ENCODE measurements at regions not wholly inside any gene's neighbourhood (a gene's known extent, or its start where the extent isn't known, plus 50 kb on each side); places are given as distances from the start of the nearest gene placed in this dataset.

DNA sequence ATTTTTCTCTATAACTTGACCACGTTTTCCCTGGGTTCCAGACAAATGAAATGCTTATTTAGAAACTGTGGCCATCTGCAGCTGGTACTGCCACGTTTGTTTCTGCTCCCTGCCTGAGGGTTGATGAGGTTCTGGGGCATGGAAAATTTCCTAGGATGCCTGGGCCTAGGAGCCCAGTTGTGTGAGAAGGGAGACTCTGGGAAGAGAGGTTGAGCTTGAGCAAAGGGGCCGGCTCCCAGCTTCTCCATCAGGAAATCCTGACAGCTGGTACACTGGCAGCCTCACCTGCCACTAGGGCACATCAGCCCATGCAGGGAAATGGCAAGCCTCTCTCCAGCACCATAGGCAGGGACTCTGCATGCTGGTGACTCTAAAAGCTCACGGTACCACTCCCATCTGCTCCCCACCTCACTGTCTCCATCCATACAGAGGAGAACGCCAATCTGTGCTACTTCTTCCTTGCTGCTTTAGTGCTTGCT, 165.4 kb upstream of the PPP2R3A start:
- DNase-seq (ENCODE audit: low spot score) = no peak

DNA sequence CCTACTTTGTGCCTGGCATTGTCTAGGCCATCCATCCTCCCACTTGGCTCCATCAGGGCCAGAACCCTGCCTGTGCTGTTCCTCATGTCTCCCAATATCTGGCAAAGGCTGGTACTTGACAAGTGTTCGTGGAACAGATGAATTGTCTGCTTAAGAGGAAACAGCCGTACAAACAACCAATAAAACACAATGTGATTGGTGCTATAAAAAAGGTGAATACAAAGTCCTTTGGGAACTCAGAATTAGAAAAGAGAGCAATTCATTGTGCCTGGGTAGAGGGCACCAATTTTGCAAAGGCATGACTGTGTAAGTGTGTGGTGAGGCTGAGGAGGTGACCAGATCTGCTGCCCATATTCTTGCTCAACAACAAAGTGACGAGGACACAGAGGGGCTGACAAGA, 164.5 kb upstream of the PPP2R3A start:
- DNase-seq (ENCODE audit: low spot score) = no peak

DNA sequence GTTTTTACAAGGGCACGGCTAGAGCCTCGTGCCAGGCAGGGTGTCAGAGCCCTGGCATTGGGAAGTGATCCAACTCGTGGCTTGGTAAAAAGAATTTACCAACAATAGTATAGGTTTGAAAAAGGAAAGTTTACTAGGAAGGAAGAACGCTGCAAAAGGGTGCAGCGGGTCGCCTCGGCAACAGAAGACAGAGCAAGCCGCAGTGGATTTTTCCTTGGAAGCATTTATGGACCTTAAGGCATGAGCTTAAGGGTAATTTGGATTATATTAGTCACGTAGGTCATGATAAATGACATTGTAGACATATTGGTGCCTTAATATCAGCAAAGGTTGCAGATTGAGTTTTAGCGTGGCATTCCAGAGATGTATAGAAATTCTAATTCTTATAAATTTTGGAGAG, 163.4 kb upstream of the PPP2R3A start:
- DNase-seq (ENCODE audit: low spot score) = no peak

DNA sequence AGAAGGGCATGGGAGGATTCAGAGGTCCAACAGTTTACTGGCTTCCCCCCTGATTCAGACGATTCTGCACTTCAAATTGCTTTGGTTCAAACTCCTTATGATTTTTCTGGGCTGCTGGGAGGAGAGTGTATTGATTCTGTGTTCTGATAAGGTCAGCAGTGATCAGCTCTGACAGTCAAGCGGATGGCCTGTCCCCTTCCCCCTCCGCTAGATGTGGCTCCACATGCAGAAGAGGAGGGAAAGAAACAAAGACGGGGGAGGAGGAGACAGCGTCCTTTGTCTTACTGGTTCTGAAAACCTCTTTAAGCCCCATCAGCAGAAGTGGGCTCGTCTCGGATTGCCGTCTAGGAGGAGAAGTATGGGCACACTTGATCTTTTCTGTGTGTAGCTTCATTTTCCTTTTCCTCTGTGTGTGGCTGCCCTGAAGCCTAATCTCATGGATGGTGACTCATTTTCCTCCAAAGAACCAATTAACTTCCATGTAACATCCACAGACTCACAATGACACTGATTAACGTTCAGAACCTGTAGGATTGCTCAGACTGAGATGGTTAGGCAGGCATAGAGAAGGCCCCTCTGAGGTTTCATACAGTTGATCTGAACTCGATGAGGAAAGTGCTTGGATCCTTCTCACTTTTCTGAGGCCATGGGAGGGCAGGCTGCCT, 162.4 kb upstream of the PPP2R3A start:
- DNase-seq (ENCODE audit: low spot score) = peak; percentile 28

DNA sequence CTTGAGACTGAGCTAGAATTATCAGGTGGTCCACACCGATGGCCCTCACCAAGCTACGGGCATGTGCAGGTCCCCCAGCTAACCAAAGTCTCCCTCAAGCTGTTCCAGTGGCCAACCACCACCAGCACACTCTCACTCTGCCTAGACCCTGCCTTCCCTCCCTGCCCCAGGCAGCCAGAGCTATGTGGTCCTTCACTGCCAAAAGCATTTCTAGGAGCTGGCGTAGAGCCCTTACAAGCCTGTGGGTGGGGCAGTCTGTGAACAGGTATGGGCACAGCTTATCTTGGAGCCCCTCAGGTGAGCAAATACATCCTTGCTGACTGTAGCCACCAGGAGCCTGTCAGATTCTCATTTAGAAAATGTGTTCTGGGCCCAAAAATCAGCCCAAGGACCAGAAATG, 159.8 kb upstream of the PPP2R3A start:
- DNase-seq (ENCODE audit: low spot score) = no peak

DNA sequence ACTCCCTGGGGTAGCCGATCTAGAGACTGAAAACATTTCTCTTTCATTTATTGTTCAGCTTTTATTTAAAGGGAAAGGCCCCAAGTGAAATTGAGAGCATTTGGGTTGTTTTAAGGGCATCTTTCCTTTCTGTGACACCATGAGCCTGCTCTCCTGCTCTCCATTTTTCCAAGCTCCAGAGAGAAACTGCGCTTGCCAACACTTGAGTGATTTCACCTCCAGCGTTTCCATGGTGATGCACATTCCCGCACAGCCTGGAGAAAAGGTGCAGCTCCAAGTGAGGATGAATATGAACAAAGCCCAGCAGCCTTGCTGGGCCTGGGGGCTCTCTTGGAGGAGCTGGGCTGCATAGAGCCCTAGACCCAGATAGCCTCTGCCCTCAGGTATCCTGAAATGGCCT, 159.2 kb upstream of the PPP2R3A start:
- no peak for DNase-seq (ENCODE audit: low spot score)

DNA sequence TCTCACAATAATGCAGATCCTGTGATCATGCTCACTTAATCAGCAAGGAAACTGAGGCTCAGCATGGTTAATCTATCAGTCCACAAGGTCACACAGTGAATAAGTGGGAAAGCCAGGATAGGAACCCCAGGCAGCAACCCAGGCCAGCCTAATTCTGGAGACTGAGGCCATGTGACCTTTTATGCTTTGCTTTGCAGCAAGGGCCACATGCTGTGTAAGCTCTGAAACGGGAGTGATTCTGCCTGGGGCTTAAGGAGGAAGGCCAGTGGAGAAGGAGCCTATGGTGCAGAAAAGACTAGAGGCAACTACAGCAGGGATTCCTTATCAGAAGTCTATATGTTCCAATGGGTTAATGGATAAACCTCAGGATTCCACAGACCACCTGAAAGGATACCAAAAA, 157.6 kb upstream of the PPP2R3A start:
- no peak for DNase-seq (ENCODE audit: low spot score)

DNA sequence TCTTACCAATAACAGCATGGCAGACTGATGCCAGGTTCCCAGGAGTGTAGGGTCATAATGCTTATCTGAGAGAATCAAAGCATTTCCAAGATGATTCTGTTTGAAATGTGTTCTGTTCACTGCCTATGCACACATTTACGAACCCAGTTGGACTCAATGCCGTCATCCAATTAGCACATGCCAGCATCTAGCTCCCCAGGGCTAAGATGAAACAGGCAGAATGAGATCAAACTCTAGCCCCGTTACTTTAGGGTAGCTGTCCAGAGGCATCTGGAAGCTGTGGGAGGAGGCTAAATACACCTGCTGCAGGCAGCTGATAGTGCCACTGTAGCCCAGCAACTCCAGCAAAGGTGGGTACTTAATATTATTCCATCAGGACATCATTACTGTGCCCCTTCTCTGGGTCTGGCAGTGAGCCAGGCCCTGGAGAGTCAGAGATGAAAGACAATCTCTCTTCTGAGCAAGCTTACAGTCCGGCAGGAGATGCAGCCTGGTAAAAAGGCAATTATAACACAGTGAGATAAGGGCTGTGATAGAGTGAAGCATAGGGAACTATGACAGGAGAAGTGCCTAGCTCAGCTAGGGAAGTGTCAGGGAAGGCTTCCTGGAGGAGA, 156.4 kb upstream of the PPP2R3A start:
- DNase-seq (ENCODE audit: low spot score) = no peak

DNA sequence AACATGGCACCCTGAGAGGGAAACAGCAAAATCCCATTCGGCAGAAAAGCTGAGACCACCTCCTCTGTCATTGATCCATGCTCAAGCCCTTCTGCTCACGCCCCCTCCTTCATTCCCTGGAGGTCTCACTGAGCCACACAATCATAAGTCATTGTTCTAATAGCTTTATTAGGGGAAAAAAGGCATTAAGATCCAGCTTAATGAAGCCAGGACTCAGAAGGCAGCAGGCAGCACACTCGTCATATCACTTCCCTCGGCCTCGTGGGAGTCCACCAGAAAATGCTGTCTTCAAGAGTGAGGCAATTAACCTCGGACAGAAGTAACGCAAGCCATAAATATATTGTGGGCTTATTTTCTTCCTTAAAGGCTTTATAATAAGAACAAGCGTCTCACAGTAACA, 153.9 kb upstream of the PPP2R3A start:
- DNase-seq (ENCODE audit: low spot score) = no peak

DNA sequence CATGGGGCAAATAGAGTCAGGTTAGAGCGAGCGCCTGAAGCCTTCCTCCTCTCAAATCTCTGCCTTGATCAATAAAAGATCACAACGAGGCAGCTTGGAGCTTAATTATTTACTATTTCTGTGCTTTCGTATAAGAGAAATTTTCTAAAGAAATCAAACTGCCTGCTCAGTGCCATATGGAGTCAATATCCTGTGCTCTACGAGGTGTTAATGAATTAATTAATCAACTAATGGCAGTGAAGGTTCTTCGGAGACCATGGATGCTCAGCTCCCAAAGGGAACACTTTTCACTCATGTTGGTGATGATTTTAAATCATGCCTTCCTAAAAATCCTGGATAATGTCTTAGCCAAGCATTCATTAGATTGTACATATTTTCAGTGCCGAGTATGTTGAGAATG, 153.5 kb upstream of the PPP2R3A start:
- no peak for DNase-seq (ENCODE audit: low spot score)

DNA sequence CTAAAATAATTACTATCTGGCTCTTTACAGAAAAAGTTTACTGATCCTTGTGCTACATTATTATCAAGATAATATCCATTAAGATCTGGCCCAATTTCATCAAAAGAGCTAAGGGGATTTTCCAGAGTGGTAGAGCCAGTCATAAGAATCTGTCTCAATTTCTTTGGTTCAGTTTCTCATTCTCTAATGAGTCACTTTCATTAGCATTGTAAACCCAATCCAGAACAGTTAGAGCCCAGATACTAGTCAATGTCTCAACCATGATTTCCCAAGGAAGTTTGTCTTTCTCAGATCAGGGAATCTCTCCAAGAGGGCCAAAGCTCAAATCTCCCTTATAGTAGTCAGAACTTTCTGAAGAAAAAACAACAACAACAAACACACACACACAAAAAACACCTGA, 131.1 kb upstream of the PPP2R3A start:
- no peak for DNase-seq (ENCODE audit: low spot score)

DNA sequence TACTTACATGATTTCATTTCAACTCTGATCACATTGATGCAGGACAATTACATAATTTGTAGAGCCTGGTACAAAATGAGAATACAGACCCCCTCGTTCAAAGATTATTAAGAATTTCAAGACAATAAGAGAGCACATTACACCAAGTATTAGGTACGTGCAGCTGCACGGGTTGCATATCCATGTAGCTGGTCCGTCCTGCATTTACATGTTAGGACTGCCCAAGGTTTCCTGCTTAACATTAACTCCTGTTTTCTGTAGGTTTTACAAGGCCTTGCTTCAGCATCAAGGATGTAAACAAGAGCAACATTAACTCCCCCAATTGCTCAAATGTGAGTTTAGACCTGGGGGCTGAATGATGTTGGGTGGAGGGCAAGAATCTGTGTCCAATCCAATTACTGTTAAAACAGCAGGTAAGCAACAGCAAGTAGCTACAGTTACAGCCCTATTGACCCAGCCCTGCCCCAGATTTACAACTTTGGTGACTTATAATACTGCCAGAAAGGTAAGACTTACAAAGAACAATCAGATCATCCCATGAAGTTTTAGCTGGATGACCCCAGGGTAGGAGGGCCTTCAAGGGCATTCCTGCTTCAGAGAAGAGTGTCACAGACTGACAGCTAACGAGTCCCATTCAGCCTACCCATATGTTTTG, 127.4 kb upstream of the PPP2R3A start:
- no peak for DNase-seq (ENCODE audit: low spot score)

DNA sequence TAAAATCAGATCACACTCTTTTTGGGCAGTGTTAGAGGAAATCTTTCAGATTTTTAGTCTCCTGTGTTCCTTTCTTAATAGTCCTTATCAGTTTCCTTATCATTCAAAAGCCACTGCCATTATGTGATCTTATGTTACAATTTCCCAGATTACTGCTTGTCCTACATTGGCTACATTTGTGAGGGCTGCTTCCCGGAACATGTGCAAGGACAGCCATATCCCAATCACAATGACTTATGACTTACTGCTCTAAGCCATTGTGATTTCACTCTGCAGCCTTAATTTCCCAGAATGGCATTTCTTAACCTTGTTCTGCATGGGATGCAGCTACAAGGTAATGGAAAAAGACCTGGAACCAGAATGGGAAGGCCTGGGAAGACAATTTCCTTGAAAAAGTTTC, 125.1 kb upstream of the PPP2R3A start:
- no peak for DNase-seq (ENCODE audit: low spot score)

DNA sequence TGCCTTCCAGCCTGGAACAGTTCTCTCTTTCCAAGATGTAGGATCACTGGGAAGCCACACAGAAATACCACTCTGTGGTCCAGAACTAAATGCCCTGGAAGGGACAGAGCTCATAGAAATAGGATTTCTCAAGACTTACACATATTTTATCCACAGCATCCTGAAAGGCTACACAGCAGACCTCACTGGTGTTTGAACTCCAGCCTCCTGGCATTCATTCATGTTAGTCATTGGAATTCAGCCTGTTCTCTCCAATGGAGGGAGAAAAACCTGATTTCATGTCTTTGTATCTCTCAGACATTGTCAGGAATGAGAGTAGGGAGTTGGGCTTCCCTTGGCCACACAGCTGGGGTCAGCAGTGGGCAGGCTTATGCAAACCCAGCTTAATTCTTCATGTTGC, 121.1 kb upstream of the PPP2R3A start:
- DNase-seq (ENCODE audit: low spot score) = no peak

DNA sequence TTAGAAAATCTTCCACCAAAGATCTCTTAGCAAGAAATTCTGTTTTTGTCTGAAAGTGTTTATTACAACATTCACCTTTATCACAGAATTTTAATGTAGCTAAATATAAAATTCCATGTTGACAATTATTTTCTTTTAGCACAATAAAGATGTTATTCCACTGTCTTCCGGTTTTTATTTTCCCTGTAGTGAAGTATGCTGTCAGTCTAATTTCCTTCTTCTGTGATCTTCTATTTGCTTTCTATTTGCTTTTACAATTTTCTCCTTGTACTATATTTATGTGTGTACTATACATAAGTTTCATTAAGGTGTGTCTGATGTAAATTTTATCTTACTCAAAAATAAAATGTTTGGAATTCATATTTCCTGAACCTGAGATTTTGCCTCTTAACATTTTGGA, 117.5 kb upstream of the PPP2R3A start:
- no peak for DNase-seq (ENCODE audit: low spot score)

DNA sequence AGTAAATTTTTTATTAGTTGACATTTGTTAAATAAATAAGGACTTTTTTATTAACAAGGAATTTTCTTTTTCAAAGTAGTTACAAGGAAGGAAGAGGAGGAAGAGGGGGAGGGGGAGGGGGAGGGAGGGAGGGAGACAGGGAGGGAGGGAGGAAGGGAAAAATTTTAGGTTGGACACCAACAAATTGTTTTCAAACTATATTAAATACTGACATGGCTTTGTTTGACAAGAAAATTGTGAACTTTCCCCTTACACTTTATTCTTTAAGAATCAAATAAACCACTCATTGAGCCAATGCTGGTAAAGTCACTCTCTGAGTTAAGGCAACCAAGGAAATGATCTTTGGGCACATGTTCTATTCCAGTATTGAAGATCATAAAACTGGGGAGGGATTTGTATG, 115.7 kb upstream of the PPP2R3A start:
- DNase-seq (ENCODE audit: low spot score) = no peak

DNA sequence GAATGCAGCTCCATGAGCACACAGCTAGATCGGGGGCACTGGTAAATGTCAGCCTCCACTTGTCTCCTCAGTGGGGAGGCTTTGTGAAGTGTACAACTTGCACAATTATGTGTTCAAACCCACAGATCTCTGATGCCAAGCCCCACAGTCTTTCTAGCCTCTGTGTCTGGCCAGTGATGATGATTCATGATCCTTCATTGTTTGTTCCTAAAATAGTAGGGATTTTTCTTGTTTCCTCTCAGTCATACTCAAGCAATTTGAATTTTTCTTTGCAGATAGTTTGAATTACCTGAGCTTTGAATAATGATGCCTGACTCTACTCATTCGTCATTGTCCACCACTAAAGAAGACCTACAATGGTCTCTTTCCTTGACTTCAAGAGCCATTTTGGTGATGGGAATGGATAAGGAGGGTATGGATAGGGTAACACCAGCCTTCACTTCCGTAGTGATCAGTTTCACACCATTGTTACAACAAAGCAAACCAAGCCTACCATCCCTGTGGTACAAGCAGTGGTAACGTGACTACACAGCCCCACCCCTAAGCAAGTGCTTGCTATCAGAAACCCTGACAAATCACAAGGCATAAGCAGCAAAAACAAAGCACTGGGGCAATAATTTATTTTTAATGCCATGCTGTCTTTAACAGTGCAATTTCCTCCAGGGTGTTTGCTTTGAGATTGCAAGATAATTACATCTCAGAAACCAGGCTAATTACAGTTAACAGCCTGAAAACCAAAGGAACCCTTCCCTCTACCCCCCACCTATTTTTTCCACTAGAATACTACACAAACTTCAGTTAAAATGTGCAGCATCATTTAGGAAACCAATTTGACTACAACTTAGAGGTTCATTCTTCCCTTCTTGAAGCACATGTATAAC, 114.1 kb upstream of the PPP2R3A start:
- DNase-seq (ENCODE audit: low spot score) = no peak

DNA sequence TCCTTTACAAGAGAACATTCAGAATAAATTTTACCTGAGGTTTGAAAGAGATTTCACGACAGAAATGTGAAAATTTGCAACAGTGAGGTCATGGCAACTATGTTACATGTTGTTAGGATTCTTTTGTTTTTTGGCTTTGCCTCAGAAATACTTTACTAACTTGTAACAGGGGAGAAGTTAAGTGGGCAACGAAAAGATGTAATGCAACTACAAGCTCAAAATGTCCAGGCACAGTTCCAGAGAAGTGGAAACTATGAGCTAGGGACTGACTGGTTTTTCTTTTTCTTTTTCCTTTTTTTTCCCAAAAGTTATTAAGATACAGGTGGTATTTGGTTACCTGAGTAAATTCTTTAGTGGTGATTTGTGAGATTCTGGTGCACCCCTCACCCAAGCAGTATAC, 111.5 kb upstream of the PPP2R3A start:
- DNase-seq (ENCODE audit: low spot score) = no peak

DNA sequence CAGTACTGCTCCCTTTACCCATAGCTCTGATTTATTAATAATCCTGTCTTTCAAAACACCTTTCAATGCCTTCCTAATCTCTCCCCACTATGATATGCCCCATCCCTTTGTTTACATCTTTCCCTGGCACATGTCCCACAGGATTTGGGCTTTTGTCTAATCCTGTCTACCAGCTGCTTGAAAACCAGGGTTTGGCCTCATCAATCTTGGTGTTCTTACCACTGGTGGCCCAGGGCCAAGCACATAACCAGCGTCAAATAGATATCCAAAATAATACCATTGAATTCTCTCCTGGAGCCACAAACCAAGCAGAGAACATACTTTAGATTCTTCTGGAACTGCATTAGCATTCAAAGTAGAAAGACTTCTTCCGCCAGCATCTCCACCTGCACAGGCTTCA, 104.8 kb upstream of the PPP2R3A start:
- DNase-seq (ENCODE audit: low spot score) = no peak

DNA sequence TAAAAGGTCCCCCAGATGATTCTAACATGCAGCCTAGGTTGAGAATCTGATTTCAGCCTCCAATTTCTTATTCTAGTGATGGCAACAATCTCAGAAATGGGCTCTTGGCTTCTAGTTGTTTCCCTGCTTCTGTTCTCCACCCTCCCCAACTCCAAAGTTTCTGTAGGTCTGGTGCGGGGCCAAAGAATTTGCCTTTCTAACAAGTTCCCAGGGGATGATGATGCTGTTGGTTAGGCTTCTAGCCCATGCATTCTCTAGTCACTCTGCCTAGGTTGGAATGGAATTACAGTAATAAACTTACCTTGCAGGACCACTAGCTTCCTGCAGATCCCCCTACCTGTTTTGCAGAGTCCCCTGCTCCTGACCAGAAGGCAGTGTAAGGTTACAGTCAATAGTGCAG, 103.2 kb upstream of the PPP2R3A start:
- DNase-seq (ENCODE audit: low spot score) = no peak

DNA sequence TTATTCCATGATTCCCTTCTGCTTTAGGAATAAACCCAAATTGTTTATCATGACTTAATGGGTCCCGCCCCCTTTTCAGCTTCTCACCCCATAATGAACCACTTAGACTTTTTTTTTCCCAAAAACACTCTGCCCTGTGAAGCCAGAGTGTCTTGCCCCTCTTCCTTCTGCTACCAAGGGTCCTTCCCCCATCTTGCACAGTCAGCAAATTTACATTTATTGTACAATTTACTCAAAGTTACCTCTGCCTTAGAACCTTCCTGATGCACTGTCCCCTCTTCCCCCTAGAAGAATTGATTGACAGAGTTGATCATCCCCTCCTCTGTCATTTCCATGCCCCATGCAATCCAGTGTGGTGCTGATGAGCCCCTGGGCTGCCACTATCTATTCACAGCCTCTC, 101.5 kb upstream of the PPP2R3A start:
- no peak for DNase-seq (ENCODE audit: low spot score)

DNA sequence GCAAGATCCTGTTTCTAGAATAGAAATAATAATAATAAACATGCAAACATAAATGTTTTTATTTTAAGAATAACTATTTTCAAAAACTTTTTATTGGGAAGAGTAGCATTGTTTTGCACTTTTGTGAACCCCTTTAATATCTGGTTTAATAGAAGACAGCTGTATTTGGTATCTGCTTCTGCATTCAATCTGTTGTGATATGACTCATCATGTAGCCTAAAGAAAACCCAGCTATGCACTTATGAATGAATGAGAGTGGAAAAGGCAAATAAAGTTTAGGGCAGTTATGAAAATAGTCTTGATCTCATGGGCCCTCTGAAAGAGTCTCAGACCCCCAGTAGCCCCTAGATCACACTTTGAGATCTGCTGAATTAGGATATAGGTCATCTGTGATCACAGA, 100.4 kb upstream of the PPP2R3A start:
- no peak for DNase-seq (ENCODE audit: low spot score)

DNA sequence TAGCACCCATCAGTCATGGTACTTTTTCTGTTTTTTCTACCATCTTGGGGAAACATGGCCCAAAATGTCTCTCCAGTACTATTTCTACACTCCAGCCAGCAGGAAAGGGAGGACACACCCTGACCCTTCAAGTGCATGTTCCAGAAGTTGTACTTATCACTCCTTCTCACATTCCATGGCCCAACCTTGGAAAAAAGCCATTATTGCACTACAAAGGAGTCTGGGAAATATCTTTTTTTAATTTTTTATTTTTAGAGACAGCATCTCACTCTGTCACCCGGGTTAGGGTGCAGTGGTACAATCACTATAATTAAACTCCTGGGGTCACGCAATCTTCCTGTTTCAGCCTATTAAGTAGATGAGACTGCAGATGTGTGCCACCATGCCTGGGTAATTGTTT, 100.0 kb upstream of the PPP2R3A start:
- no peak for DNase-seq (ENCODE audit: low spot score)
